Activated CD4-positive, alpha-beta T cell treated with anti-CD3 and anti-CD28 coated beads for 36 hours (primary cell): ENCODE measurements at regions not wholly inside any gene's neighbourhood (a gene's known extent, or its start where the extent isn't known, plus 50 kb on each side); places are given as distances from the start of the nearest gene placed in this dataset.

ENCODE experiments used
- ATAC-seq: fragments of 200-7000 bp; cut with Tn5 transposase; one replicate; pipeline ENCODE4 v1.10.0; 2021; ENCODE audit warnings: mild to moderate bottlenecking, moderate library complexity
- CTCF ChIA-PET: fragments of 350-600 bp; sonication (Branson Sonifier 250); formaldehyde crosslinking; loops from one replicate; lab custom pipeline; 2021; ENCODE audit warnings: antibody characterized with exemption; lab: Charles Lee
- POLR2A ChIA-PET: fragments of 350-600 bp; sonication (Branson Sonifier 250); formaldehyde crosslinking; loops from one replicate; lab custom pipeline; 2021; ENCODE audit warnings: antibody characterized with exemption, inconsistent platforms; lab: Charles Lee
- DNase-seq: peaks from one replicate; pipeline ENCODE4 v3.0.0-alpha.2; 2020
- H3K27ac Mint-ChIP-seq: one replicate; pipeline ENCODE4 v1.8.0; 2021; ENCODE audit warnings: mixed read lengths
- H3K27me3 Mint-ChIP-seq: one replicate; pipeline ENCODE4 v1.8.0; 2021; ENCODE audit warnings: mixed read lengths
- H3K36me3 Mint-ChIP-seq: one replicate; pipeline ENCODE4 v1.8.0; 2021; ENCODE audit warnings: low read depth, mixed read lengths
- H3K4me1 Mint-ChIP-seq: one replicate; pipeline ENCODE4 v1.8.0; 2021; ENCODE audit warnings: mixed read lengths
- H3K4me3 Mint-ChIP-seq: one replicate; pipeline ENCODE4 v1.8.0; 2021; ENCODE audit warnings: mild to moderate bottlenecking, moderate library complexity, mixed read lengths
- H3K9me3 Mint-ChIP-seq: one replicate; pipeline ENCODE4 v1.8.0; 2021; ENCODE audit warnings: low read depth, mixed read lengths
- intact Hi-C, 2 experiments: fragments of 100-400 bp; cut with DNase I in 1 of 2; cut with micrococcal nuclease in 1 of 2; formaldehyde crosslinking; loops; one replicate each; pipeline versions ENCODE4 v1.14.2 to v1.15.1; 2022 to 2024; cut with DNase I, micrococcal nuclease

DNA sequence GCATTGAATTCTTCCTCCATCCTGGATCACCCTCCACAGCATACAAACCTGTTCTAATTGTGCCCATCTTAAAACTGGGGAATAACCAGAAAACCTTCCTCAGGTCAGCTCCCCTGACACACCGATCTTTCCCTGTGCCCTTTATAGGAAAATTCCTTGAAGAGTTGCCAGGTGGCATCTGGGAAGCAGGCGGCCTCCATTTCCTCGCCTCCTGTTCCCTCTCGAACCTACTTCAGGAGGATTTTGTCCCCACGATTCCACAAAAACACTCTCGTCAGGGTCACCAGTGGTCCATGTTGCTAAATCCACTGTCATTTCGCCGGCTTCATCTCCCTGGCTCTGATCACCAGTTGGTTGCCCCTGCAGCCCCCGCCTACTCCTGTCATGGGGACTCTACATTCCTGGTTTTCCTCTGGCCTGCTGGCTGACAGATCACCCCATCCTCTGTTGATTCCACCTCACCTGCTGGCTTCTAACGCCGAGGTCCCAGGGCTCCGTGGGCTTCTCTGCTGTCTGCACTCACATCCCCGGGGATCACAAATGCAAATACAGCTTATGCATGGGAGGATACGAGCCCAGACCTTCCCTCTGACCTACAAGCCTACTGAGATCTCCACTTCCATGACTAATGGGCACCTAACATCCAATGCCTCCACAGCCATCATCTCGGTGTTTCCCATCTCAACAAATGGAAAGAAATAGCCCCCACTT, 92.5 kb upstream of the PRDM11 start:
- Mint-ChIP-seq H3K9me3 (peaks cover 2% of the 10 kb centered on the region), H3K4me1 (no peaks in the 10 kb centered on the region), H3K27me3 (no peaks in the 10 kb centered on the region), H3K36me3 (no peaks in the 10 kb centered on the region), H3K4me3 (no peak overlapping the region), H3K27ac (no peak overlapping the region)
- POLR2A ChIA-PET = no interaction called here
- intact Hi-C loops = no loop called here
- DNase-seq (no peak), ATAC-seq (no peak)
- CTCF ChIA-PET = interaction anchor here (1.4 kb wide), 1 partner anchor 10 kb away, joined by 3 read pairs; no protein-coding TSS in a partner anchor

DNA sequence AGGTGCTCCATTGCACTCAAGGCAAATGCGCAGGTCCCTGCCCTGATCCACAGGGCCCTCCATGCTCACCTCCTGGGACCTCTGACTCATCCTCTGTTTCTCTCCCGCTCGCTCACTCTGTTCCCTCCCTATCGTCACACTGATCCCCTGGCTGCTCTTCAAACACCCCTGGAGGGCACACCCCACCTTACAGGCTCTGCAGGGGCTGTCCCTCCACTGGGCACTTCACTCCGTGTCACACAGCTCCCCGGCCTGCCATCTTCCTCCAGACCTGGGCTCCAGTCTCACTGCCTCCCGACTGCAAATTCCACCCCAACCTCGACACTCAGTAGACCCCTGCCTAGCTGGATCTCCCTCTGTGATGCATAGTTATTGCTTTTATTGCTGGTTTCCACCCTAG, 91.5 kb upstream of the PRDM11 start:
- Mint-ChIP-seq H3K27ac (no peak overlapping the region), H3K4me3 (no peak overlapping the region), H3K36me3 (no peaks in the 10 kb centered on the region), H3K9me3 (peaks cover 2% of the 10 kb centered on the region), H3K27me3 (no peaks in the 10 kb centered on the region), H3K4me1 (no peaks in the 10 kb centered on the region)
- POLR2A ChIA-PET = interaction anchor here (0.6 kb wide), 1 partner anchor 78 kb away, joined by 3 read pairs; no protein-coding TSS in a partner anchor
- CTCF ChIA-PET = interaction anchor here (1.2 to 1.4 kb wide), 2 partner anchors 8 to 49 kb away, joined by 3 read pairs; no protein-coding TSS in a partner anchor
- ATAC-seq (no peak), DNase-seq (no peak)
- intact Hi-C loops = no loop called here

- CTCF ChIA-PET = interaction anchor here (1.0 to 1.2 kb wide), 2 partner anchors 16 to 120 kb away, joined by 3 to 4 read pairs; no protein-coding TSS in a partner anchor
- H3K27ac Mint-ChIP-seq = no peak overlapping the region
- H3K4me3 Mint-ChIP-seq = no peak overlapping the region
- DNase-seq = no peak
- intact Hi-C loops = no loop called here
- POLR2A ChIA-PET = no interaction called here
- no peak for ATAC-seq
- H3K9me3 Mint-ChIP-seq = no peaks in the 10 kb centered on the region
- no peaks in the 10 kb centered on the region for H3K27me3 Mint-ChIP-seq
- no peaks in the 10 kb centered on the region for H3K4me1 Mint-ChIP-seq
- no peaks in the 10 kb centered on the region for H3K36me3 Mint-ChIP-seq
Measured at GRCh38 chr11:45056529-45056928, 89.9 kb upstream of the PRDM11 start.

DNA sequence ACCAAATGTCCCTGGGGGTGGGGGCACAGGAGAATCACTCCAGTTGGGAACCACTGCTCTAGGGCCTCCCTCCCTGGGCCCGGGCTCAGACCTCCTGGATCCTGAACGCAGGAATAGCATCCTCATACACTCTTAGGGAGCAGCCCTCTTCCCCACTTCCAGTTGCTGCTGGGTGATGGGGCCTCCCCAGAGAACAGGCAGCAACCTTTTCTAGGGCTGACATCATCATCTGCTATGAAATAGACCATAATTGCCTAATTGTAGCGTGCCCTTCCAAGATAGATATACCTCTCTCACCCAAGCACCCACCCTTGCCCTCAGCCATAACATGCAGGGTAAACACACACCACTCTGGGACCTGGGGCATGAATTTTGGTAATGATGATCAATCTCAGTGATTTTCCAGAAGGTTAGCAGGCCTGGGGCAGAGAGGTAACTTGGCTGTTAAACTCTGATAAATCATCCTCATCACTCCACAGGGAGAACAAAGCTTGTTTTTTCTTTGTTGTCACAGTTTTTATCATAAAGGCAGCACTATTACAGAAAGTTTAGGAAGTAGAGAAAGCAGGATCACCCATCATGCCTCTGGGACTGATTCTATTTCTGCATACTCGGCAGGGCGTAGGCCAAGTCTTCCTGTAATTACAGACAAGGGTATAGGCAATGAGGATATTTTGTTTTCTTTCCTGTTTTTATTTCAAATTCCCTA, 88.3 kb upstream of the PRDM11 start:
- no peak overlapping the region for H3K27ac Mint-ChIP-seq
- ChIA-PET CTCF (no interaction called here), POLR2A (no interaction called here)
- H3K4me1 Mint-ChIP-seq = no peaks in the 10 kb centered on the region
- H3K36me3 Mint-ChIP-seq = no peaks in the 10 kb centered on the region
- H3K27me3 Mint-ChIP-seq = no peaks in the 10 kb centered on the region
- no peak for ATAC-seq
- DNase-seq = no peak
- intact Hi-C loops = no loop called here
- no peak overlapping the region for H3K4me3 Mint-ChIP-seq
- no peaks in the 10 kb centered on the region for H3K9me3 Mint-ChIP-seq

GRCh38 chr11:45058647-45058950, 87.8 kb upstream of the PRDM11 start:
- intact Hi-C loops = no loop called here
- no peaks in the 10 kb centered on the region for H3K4me1 Mint-ChIP-seq
- no peak overlapping the region for H3K27ac Mint-ChIP-seq
- no peaks in the 10 kb centered on the region for H3K27me3 Mint-ChIP-seq
- ChIA-PET CTCF (no interaction called here), POLR2A (no interaction called here)
- ATAC-seq (no peak), DNase-seq (no peak)
- H3K36me3 Mint-ChIP-seq = no peaks in the 10 kb centered on the region
- no peak overlapping the region for H3K4me3 Mint-ChIP-seq
- H3K9me3 Mint-ChIP-seq = no peaks in the 10 kb centered on the region

- DNase-seq = no peak
- H3K4me1 Mint-ChIP-seq = no peaks in the 10 kb centered on the region
- H3K9me3 Mint-ChIP-seq = no peaks in the 10 kb centered on the region
- ChIA-PET POLR2A (no interaction called here), CTCF (interaction anchor here (1.1 kb wide), 1 partner anchor 444 kb away, joined by 4 read pairs; no protein-coding TSS in a partner anchor)
- ATAC-seq = no peak
- H3K27ac Mint-ChIP-seq = no peak overlapping the region
- no peak overlapping the region for H3K4me3 Mint-ChIP-seq
- H3K36me3 Mint-ChIP-seq = no peaks in the 10 kb centered on the region
- intact Hi-C loops = no loop called here
- no peaks in the 10 kb centered on the region for H3K27me3 Mint-ChIP-seq
Measured at GRCh38 chr11:45060707-45061106, 85.7 kb upstream of the PRDM11 start.

- intact Hi-C loops = no loop called here
- ChIA-PET CTCF (interaction anchor here (0.6 to 1.1 kb wide), 3 partner anchors 22 to 445 kb away, joined by 3 to 4 read pairs (median 3); no protein-coding TSS in a partner anchor), POLR2A (no interaction called here)
- no peak overlapping the region for H3K27ac Mint-ChIP-seq
- H3K9me3 Mint-ChIP-seq = peaks cover 3% of the 10 kb centered on the region
- DNase-seq (no peak), ATAC-seq (no peak)
- no peaks in the 10 kb centered on the region for H3K4me1 Mint-ChIP-seq
- H3K4me3 Mint-ChIP-seq = no peak overlapping the region
- H3K36me3 Mint-ChIP-seq = no peaks in the 10 kb centered on the region
- H3K27me3 Mint-ChIP-seq = no peaks in the 10 kb centered on the region
Measured at GRCh38 chr11:45061641-45062040, 84.8 kb upstream of the PRDM11 start.

- DNase-seq (no peak), ATAC-seq (no peak)
- Mint-ChIP-seq H3K4me3 (no peak overlapping the region), H3K27ac (no peak overlapping the region), H3K36me3 (no peaks in the 10 kb centered on the region), H3K9me3 (peaks cover 5% of the 10 kb centered on the region), H3K4me1 (no peaks in the 10 kb centered on the region), H3K27me3 (no peaks in the 10 kb centered on the region)
- CTCF ChIA-PET = interaction anchor here (0.6 to 1.3 kb wide), 3 partner anchors 21 to 112 kb away, joined by 3 to 5 read pairs (median 3); no protein-coding TSS in a partner anchor
- intact Hi-C loops = no loop called here
- POLR2A ChIA-PET = no interaction called here
Measured at GRCh38 chr11:45062115-45062514, 84.3 kb upstream of the PRDM11 start.

DNA sequence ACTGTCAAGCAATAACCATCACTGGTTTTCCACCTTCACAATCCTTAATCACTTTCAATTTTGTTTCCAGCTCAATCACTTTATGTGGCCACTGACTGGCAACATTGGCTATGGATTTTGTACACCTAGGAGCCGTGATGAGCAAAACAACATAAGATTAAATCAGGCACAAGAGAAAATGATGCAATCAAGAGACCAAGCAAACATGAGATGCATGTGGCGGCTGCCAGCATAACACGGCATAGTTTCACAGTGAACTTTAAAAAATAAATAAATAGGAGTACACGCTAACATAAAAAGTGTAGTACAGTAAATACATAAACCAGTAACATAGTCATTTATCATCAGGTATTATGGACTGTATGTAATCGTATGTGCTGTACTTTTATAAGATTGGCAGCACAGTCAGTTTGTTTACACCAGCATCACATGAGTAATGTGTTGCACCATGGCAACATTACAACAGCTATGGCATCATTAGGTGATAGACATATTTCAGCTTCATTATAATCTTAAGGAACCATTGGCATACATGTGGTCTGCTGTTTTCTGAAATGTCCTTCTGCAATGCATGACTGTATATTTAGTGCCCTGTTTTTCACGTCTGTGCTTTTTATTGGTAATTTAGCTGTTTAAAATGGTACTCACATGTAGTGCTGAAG, 83.3 kb upstream of the PRDM11 start:
- no peaks in the 10 kb centered on the region for H3K27me3 Mint-ChIP-seq
- intact Hi-C loops = no loop called here
- no peak overlapping the region for H3K27ac Mint-ChIP-seq
- ChIA-PET POLR2A (no interaction called here), CTCF (interaction anchor here (0.7 to 1.3 kb wide), 3 partner anchors 8 to 42 kb away, joined by 3 to 5 read pairs (median 3); no protein-coding TSS in a partner anchor)
- H3K4me3 Mint-ChIP-seq = no peak overlapping the region
- ATAC-seq (no peak), DNase-seq (no peak)
- no peaks in the 10 kb centered on the region for H3K36me3 Mint-ChIP-seq
- H3K9me3 Mint-ChIP-seq = peaks cover 5% of the 10 kb centered on the region
- no peaks in the 10 kb centered on the region for H3K4me1 Mint-ChIP-seq

DNA sequence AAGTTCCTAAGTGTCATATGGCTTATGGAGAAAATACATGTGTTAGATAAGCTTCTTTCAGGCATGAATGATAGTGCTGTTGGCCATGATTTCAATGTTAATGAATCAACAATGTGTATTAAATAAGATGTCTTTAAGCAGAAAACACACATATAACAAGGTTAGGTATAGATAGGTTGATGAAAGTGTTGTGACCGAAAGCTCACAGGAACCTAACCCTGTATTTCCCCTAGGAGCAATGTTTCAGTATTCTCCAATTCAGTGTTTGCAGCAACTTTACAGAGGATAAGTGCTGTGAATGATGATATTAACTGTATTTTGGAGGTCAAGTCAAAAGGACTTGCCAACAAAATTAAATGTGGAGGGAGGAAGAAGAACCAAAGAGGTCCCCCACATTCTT, 82.8 kb upstream of the PRDM11 start:
- no peak overlapping the region for H3K27ac Mint-ChIP-seq
- ChIA-PET POLR2A (no interaction called here), CTCF (interaction anchor here (0.7 to 1.2 kb wide), 3 partner anchors 9 to 375 kb away, joined by 3 read pairs; no protein-coding TSS in a partner anchor)
- DNase-seq (no peak), ATAC-seq (no peak)
- H3K36me3 Mint-ChIP-seq = no peaks in the 10 kb centered on the region
- no peak overlapping the region for H3K4me3 Mint-ChIP-seq
- H3K27me3 Mint-ChIP-seq = no peaks in the 10 kb centered on the region
- intact Hi-C loops = no loop called here
- peaks cover 5% of the 10 kb centered on the region for H3K9me3 Mint-ChIP-seq
- no peaks in the 10 kb centered on the region for H3K4me1 Mint-ChIP-seq

GRCh38 chr11:45067966-45068365, 78.5 kb upstream of the PRDM11 start:
- CTCF ChIA-PET = interaction anchor here (1.1 to 1.7 kb wide), 3 partner anchors 36 to 272 kb away, joined by 3 to 4 read pairs (median 3); no protein-coding TSS in a partner anchor
- H3K27ac Mint-ChIP-seq = no peak overlapping the region
- POLR2A ChIA-PET = no interaction called here
- no peaks in the 10 kb centered on the region for H3K27me3 Mint-ChIP-seq
- H3K4me3 Mint-ChIP-seq = no peak overlapping the region
- ATAC-seq = no peak
- intact Hi-C loops = no loop called here
- H3K9me3 Mint-ChIP-seq = peaks cover 5% of the 10 kb centered on the region
- no peak for DNase-seq
- no peaks in the 10 kb centered on the region for H3K4me1 Mint-ChIP-seq
- H3K36me3 Mint-ChIP-seq = no peaks in the 10 kb centered on the region
